A673 (cell line): ENCODE measurements at regions not wholly inside any gene's neighbourhood (a gene's known extent, or its start where the extent isn't known, plus 50 kb on each side); places are given as distances from the start of the nearest gene placed in this dataset.
"Not testable (repeated sequence)": the region's sequence is repeated elsewhere in the genome, so short reads cannot be mapped to it uniquely, and the experiment has no call there.

Experiments
- BruUV-seq: library from RNA; stranded (reverse); fragments of 400-500 nt; replicated peaks from 2 replicates; lab custom pipeline; 2021; lab: Mats Ljungman, UMichigan
- CTCF ChIA-PET: fragments of 300-600 bp; sonication (Branson Sonifier 250); formaldehyde crosslinking; loops from one replicate; lab custom pipeline; 2022; ENCODE audit warnings: antibody characterized with exemption; lab: Charles Lee
- POLR2A ChIA-PET: fragments of 300-600 bp; sonication (Branson Sonifier 250); formaldehyde crosslinking; loops from one replicate; lab custom pipeline; 2022; ENCODE audit warnings: antibody characterized with exemption; ENCODE audit not compliant: low non-redundant PET; lab: Charles Lee
- DNase-seq: peaks from one replicate; pipeline ENCODE4 v3.0.0-alpha.2; 2015; ENCODE audit warnings: low spot score
- H3K27ac ChIP-seq: fragments of 200-600 bp; sonication (generic); 2 replicates; pipeline ENCODE4 v1.5.1; 2016; ENCODE audit warnings: mixed run types, low read depth, mild to moderate bottlenecking, mixed read lengths, antibody characterized with exemption, low read length; ENCODE audit not compliant: poor library complexity, severe bottlenecking
- H3K27me3 ChIP-seq: fragments of 200-600 bp; sonication (generic); replicated peaks from 2 replicates; pipeline ENCODE4 v1.6.1; 2017; ENCODE audit warnings: mixed run types, low read depth, mild to moderate bottlenecking, mixed read lengths, antibody characterized with exemption, low read length; ENCODE audit not compliant: insufficient read depth, poor library complexity
- H3K36me3 ChIP-seq: fragments of 200-600 bp; sonication (generic); 2 replicates; pipeline ENCODE4 v1.6.1; 2016; ENCODE audit warnings: mixed run types, mild to moderate bottlenecking, mixed read lengths, antibody characterized with exemption, low read length; ENCODE audit not compliant: insufficient read depth, poor library complexity, severe bottlenecking
- H3K4me1 ChIP-seq: fragments of 200-600 bp; sonication (generic); 2 replicates; pipeline ENCODE4 v1.6.1; 2017; ENCODE audit warnings: mixed run types, mild to moderate bottlenecking, mixed read lengths, antibody characterized with exemption, low read length; ENCODE audit not compliant: insufficient read depth, poor library complexity, severe bottlenecking
- H3K4me3 ChIP-seq: fragments of 200-600 bp; sonication (generic); 2 replicates; pipeline ENCODE4 v1.5.1; 2016; ENCODE audit warnings: low read depth, mixed run types, mild to moderate bottlenecking, mixed read lengths, low read length; ENCODE audit not compliant: poor library complexity, severe bottlenecking
- H3K9me3 ChIP-seq: fragments of 200-600 bp; sonication (generic); 2 replicates; pipeline ENCODE4 v1.6.1; 2016; ENCODE audit warnings: mixed run types, low read depth, mild to moderate bottlenecking, mixed read lengths, antibody characterized with exemption, low read length; ENCODE audit not compliant: poor library complexity, severe bottlenecking
- CTCF ChIP-seq: fragments of 300-800, 200-600 bp; sonication (generic); conservative IDR thresholded peaks from 2 replicates; pipeline ENCODE4 v1.5.1; 2017; ENCODE audit warnings: low read depth, mild to moderate bottlenecking, antibody characterized with exemption, low read length, moderate library complexity, mixed read lengths
- EZH2 ChIP-seq: fragments of 200-600 bp; sonication (generic); IDR thresholded peaks from 2 replicates; pipeline ENCODE4 v1.6.1; 2017; ENCODE audit warnings: borderline replicate concordance, low read depth, mild to moderate bottlenecking, mixed read lengths, antibody characterized with exemption, low read length; ENCODE audit not compliant: poor library complexity, severe bottlenecking
- intact Hi-C: fragments of 100-400 bp; cut with micrococcal nuclease; formaldehyde crosslinking; loops from one replicate; pipeline ENCODE4 v1.10.0; 2022; ENCODE audit not compliant: unreplicated experiment

DNA sequence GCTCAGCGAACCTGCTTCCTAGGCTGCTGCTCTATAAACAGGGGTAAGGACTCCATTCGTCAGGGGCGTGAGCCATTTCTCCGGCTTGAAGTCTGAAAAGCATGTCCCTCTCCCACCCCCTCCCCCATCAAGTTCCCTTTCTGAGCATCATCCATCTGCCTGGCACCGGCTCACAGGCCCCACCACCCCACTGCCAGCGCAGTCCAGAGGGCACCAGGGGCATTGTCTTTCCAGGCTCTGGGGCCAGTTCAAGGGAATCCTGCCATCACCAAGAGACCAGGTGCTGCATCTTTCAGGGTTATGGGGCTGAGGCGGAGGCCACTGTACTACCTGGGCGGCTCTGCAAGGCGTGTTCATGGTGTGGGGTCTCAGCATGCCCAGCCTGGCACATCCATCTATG is 64.7 kb upstream of the EDAR start:
- H3K27ac ChIP-seq: no peak overlapping the region
- H3K9me3 ChIP-seq: no peaks in the 10 kb centered on the region
- no peak for DNase-seq
- no peaks in the 10 kb centered on the region for H3K27me3 ChIP-seq
- H3K4me1 ChIP-seq: no peaks in the 10 kb centered on the region
- CTCF ChIA-PET: no interaction called here
- intact Hi-C loops: no loop called here
- TF ChIP-seq EZH2 (no peak), CTCF (no peak)
- BruUV-seq: no TSS peak
- H3K36me3 ChIP-seq: no peaks in the 10 kb centered on the region
- no peak overlapping the region for H3K4me3 ChIP-seq
- POLR2A ChIA-PET: no interaction called here

GRCh38 chr2:109052922-109053321 is 63.9 kb upstream of the EDAR start:
- no peak overlapping the region for H3K4me3 ChIP-seq
- DNase-seq: no peak
- no peaks in the 10 kb centered on the region for H3K27me3 ChIP-seq
- no peak for TF ChIP-seq CTCF
- TF ChIP-seq EZH2: no peak
- intact Hi-C loops: no loop called here
- BruUV-seq: no TSS peak
- ChIA-PET POLR2A (no interaction called here), CTCF (no interaction called here)
- H3K9me3 ChIP-seq: no peaks in the 10 kb centered on the region
- no peak overlapping the region for H3K27ac ChIP-seq
- H3K4me1 ChIP-seq: no peaks in the 10 kb centered on the region
- no peaks in the 10 kb centered on the region for H3K36me3 ChIP-seq

DNA sequence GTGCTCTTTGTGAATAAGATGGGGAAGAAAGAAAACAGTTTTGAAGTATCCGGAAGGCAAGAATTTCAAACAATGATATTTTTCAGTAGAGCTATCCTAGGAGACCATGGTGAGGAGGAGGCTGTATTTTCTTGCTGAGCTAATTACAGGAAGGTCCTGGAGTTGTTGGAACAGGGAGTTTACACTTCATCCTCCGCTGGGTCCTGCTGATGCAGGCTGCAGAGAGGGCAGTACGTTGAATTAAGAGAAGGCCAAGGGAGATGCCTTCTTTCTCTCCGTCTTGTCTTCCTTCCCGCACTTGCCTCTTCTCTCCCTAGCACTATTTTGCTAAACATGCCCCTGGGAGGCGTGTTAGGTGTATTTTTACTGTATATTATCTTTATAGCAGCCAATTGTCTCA is 60.0 kb upstream of the EDAR start:
- H3K4me1 ChIP-seq: no peaks in the 10 kb centered on the region
- DNase-seq: no peak
- no peaks in the 10 kb centered on the region for H3K27me3 ChIP-seq
- no peaks in the 10 kb centered on the region for H3K9me3 ChIP-seq
- H3K4me3 ChIP-seq: no peak overlapping the region
- intact Hi-C loops: no loop called here
- no peak for TF ChIP-seq EZH2
- ChIA-PET CTCF (no interaction called here), POLR2A (no interaction called here)
- no peak overlapping the region for H3K27ac ChIP-seq
- BruUV-seq: no TSS peak
- no peaks in the 10 kb centered on the region for H3K36me3 ChIP-seq

- no peaks in the 10 kb centered on the region for H3K9me3 ChIP-seq
- no peaks in the 10 kb centered on the region for H3K36me3 ChIP-seq
- H3K27ac ChIP-seq: no peak overlapping the region
- TF ChIP-seq CTCF: no peak
- TF ChIP-seq EZH2: no peak
- no peak overlapping the region for H3K4me3 ChIP-seq
- POLR2A ChIA-PET: no interaction called here
- CTCF ChIA-PET: no interaction called here
- no peak for DNase-seq
- no TSS peak for BruUV-seq
- intact Hi-C loops: no loop called here
- H3K27me3 ChIP-seq: no peaks in the 10 kb centered on the region
- H3K4me1 ChIP-seq: no peaks in the 10 kb centered on the region
Measured at GRCh38 chr2:109048163-109048562, 59.1 kb upstream of the EDAR start.

DNA sequence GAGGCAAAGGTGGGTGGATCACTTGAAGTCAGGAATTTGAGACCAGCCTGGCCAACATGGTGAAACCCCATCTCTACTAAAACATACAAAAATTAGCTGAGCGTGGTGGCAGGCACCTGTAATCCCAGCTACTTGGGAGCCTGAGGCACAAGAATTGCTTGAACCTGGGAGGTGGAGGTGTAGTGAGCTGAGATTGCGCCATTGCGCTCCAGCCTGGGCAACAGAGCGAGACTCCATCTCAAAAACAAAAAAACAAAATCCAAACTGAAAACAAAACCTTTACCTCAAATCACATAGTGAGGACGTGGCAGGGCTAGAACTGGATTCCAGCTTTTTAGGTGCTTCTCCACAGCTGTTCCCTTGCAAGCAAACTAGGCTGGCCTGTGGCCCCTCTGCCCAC is 58.5 kb upstream of the EDAR start:
- POLR2A ChIA-PET, H3K36me3 ChIP-seq, H3K27me3 ChIP-seq, intact Hi-C loops, CTCF ChIA-PET, H3K9me3 ChIP-seq, H3K27ac ChIP-seq, BruUV-seq, DNase-seq, H3K4me1 ChIP-seq, H3K4me3 ChIP-seq: not testable (repeated sequence)
